GM18909 (cell line): ENCODE measurements at regions not wholly inside any gene's neighbourhood (a gene's known extent, or its start where the extent isn't known, plus 50 kb on each side); places are given as distances from the start of the nearest gene placed in this dataset.

Experiments used
- ATAC-seq: cut with Tn5 transposase; IDR thresholded peaks from one replicate; pipeline ENCODE4 v1.9.1; 2021; ENCODE audit warnings: mild to moderate bottlenecking; ENCODE audit not compliant: unreplicated experiment, poor library complexity

DNA sequence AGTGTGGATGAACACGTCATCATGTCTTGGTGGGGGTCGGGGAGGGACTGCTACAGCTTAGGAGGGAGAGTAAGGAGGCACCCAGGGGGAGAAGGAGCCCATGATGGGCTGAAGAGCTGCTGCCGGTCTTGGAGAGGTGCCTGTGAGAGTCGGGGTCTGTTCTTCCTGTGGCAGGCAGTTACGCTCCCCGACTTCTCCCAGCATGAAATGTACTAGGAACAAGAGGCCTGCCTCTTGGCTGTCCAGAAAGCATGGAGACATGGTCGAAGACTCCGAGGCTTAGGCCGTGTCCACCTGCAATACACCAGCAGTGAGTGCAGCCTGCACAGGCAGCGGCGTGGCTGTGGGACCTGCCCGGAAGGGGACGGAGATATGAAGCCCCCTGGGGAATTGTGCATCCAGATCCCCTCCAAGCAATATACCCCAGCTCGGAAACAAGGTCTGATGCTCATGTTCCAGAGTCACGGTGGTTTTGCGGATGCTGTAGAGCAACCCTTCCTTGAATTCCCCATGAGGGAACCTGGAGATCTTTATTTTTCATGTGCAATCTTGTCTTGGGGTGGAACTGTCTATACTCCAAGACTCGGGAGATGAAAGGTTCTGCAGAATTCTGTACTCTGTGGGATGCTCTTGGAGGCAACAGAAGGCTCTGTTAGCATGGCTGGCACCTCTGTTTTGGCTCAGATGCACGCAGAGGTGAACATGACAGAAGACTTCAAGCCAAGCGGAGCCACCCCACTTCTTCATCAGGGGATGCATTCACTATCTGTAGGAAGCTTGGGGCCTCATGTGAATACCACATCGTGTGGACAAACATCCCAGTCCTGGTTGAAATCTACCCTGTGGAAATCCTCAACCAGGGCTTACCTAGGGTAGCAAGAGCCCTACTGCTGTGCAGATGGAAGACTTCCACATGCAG lies 374.9 kb upstream of the IRX4 start:
- no peak for ATAC-seq

DNA sequence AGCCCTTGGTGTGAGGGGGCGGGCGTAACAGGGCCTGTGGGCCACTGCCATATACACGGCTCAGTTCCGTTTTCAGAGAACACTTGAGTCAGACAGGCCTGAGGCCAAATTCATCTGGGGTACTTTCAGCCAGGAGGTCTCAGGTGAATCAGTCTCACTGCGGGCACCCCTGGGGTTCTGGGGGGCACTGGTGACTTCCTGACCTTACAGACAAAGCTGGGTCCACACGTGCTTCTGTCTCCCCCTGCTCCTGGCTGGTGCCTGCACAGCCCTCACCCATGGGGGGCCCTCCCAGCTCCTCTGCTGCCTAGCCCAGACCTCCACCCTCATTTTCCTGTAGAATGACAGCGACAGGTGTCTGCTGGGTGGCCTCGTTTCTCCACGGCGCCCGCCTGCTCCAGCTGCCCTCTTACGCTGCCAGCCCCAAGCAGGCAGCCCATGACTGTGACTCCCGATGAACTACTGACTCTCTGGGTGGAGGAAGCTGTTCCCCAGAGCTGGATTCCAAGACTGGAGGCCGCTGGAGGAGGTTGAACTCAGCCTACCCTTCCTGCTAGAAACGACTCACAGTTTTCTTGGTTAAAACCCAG lies 374.1 kb upstream of the IRX4 start:
- no peak for ATAC-seq

DNA sequence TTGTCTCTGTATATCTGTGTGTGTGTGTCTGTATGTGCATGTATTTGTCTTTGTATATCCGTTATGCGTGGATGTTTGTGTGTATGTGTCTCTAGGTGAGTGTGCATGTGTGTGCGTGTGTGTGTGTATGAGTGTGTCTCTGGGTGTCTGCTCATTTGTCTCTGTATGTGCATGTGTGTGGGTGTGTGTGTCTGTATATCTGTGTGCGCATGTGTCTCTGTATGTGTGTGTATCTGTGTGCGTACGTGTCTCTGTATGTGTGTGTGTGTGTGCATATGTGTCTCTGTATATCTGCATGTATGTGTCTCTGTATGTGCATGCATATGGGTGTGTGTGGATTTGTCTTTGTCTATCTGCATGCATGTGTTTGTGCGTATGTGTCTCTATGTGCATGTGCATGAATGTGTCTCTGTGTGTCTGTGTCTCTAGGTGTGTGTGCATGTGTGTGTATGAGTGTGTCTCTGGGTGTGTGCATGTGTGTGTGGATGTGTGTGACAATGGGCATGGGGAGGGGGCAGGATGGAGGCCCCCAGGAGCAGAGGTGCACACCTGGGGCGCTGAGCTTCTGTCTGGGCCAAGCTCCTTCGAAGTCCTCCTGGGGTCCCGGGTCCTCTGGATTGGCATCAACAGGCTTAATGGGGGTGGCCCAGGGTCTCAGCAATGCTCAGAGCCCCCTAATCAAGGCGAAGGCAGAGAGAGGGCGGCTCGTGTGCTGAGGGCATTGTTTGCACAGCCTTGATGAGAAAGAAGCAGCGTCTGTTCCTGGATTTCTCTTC lies 373.4 kb upstream of the IRX4 start:
- ATAC-seq: no peak

- no peak for ATAC-seq
Observed at GRCh38 chr5:2254880-2255750, 372.4 kb upstream of the IRX4 start.

DNA sequence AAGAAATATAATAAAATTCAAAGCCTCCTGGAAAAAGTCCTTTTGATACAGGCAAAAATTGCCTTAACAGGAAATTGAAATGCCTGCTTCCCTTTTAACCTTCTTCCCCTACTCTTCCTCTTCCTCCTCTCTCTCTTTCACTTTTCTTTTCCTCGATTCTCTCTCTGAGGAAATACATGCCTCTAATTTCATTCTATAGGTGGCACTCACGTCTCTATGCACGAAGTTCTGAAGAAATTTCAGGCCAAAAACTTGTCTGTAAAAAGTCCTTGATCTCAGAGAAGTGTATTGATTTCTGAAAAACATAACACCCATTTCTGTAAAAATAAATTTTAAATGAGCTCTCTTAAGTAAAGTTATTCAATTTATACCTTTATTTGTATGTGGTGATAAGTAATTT lies 371.7 kb upstream of the IRX4 start:
- no peak for ATAC-seq

- ATAC-seq: no peak
Observed at GRCh38 chr5:2253040-2253975, 370.6 kb upstream of the IRX4 start.

- no peak for ATAC-seq
Observed at GRCh38 chr5:2251751-2252150, 369.0 kb upstream of the IRX4 start.

- ATAC-seq: no peak
Observed at GRCh38 chr5:2251298-2251697, 368.6 kb upstream of the IRX4 start.

- no peak for ATAC-seq
Observed at GRCh38 chr5:2250365-2250950, 367.7 kb upstream of the IRX4 start.

DNA sequence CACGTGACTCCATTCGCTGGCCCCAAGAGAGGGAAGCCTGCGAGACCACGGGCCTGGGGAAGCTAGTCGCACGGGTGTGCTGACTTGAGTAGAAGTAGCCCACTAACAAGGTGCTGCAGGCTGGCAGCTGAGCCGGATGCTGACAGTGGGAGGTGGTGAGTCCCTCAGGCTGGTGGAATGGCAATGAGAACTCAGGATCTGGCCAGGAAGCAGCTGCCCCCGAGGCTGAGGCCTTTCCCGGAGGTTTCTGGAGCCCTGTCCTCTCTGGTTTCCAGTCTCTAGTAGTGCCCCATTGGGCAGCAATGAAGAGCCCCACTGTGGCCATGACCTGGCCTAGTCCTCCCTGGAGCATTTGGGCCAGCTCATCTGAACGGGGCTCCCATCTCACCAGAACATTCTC lies 366.7 kb upstream of the IRX4 start:
- ATAC-seq: no peak

DNA sequence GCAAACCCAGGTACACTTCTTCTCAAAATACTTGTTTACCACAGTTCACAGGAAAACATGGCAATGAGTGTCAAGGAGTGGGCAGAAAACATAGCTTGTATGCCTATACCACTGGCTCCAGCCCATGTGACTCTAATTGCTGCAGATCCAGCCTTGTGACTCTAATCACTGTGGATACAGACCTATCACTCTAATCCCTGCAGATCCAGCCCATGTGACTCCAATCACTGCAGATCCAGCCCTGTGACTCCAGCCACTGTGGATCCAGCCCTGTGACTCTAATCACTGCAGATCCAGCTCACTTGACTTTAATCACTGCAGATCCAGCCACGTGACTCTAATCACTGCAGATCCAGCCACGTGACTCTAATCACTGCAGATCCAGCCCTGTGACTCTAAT lies 366.3 kb upstream of the IRX4 start:
- no peak for ATAC-seq

DNA sequence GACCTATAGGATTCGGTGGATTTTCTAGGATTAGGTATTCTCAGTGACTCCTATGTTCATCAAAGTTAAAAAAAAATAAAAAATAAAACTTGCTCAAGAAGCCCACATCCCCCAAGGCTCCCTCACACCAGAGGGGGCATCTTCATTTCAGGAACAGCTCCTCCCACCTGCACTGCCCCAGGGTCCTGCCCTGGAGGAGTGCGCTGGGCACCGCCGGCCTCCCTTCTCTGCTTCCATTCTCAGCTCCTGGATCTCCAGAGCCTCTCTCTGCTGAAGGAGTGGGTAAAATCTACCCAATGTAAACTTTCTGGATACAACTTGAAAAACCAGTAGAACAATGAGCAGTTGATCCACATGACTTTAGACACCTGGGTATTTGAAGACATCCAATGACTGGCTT lies 359.8 kb upstream of the IRX4 start:
- no peak for ATAC-seq

GRCh38 chr5:2241842-2242241 lies 359.1 kb upstream of the IRX4 start:
- ATAC-seq: no peak

GRCh38 chr5:2240118-2240904 lies 357.6 kb upstream of the IRX4 start:
- no peak for ATAC-seq

- no peak for ATAC-seq
Observed at GRCh38 chr5:2239201-2239910, 356.6 kb upstream of the IRX4 start.

- no peak for ATAC-seq
Observed at GRCh38 chr5:2238732-2239131, 356.0 kb upstream of the IRX4 start.

DNA sequence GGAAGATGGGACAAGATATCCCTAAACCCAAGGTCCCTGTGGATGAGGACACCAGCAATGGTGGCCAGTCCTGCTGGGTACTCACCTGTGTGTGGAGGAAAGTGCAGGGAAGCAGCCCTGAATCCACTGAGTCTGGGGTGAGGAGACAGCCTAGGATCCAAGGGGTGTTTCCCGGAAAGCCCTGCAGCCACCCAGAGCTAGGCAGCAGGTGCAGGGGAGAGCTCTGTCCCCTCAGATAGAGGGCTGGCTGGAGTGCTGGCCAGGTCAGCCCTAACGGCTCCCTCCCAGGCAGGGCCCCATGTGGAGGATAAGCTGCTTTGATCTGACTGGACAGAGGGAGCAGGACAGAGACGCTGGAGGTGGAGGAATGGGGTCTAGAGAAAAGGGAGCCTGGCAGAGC lies 344.7 kb upstream of the IRX4 start:
- ATAC-seq: no peak
